Pancreas (tissue), 10 donors: ENCODE measurements at regions not wholly inside any gene's neighbourhood (a gene's known extent, or its start where the extent isn't known, plus 50 kb on each side); places are given as distances from the start of the nearest gene placed in this dataset.

Experiments
- ATAC-seq, 4 donors: fragments of 200-7000 bp; cut with Tn5 transposase; one replicate each; pipeline versions ENCODE4 v1.8.0 to v1.9.1; 2020; ENCODE audit warnings: mild to moderate bottlenecking in 4 of 4, moderate library complexity in 4 of 4
- DNase-seq, 6 donors: peaks; one replicate each; pipeline ENCODE4 v3.0.0-alpha.2; 2020
- FAIRE-seq: peaks from 2 replicates; lab custom pipeline; 2012; peaks lifted over from hg19 to GRCh38; lab: Jason Lieb, UNC
- H3K27ac ChIP-seq, 4 donors: fragments of 200-600 bp; sonication (generic); 1 replicate in 3 of 4; 2 replicates in 1 of 4; pipeline versions ENCODE4 v1.5.0 to v1.8.0; 2020
- H3K27me3 ChIP-seq, 4 donors: fragments of 200-600 bp; one replicate each; pipeline ENCODE4 v1.8.0; 2021
- H3K36me3 ChIP-seq, 3 donors: fragments of 200-600 bp; sonication (generic) in 1 of 3; one replicate each; pipeline versions ENCODE4 v1.5.0 to v1.8.0; 2020 to 2021
- H3K4me1 ChIP-seq, 3 donors: fragments of 200-600 bp; one replicate each; pipeline ENCODE4 v1.8.0; 2021
- H3K4me3 ChIP-seq, 4 donors: fragments of 200-600 bp; sonication (generic) in 2 of 4; one replicate each; pipeline versions ENCODE4 v1.5.0 to v1.8.0; 2020 to 2021
- H3K9me3 ChIP-seq, 4 donors: fragments of 200-600 bp; one replicate each; pipeline ENCODE4 v1.8.0; 2021
- CTCF ChIP-seq, 4 donors: fragments of 200-600 bp; sonication (generic) in 3 of 4; IDR thresholded peaks; one replicate each; pipeline versions ENCODE4 v1.5.0 to v1.8.0; 2021; ENCODE audit warnings: antibody characterized with exemption in 4 of 4
- WGBS, 2 donors: extraction: QIAGEN DNeasy Blood & Tissue Kit; methylation state at CpG; one replicate each; pipeline ENCODE4 v1.1.7; 2013; 5-methylcytosine and 5-hydroxymethylcytosine counted together
- intact Hi-C, 3 donors: fragments of 100-400 bp; cut with DNase I; formaldehyde crosslinking; loops; one replicate each; pipeline versions ENCODE4 v1.11.1 to v1.14.2; 2022
- donor health status: healthy with polysubstance abuse.
- donor health status: DM: no; HTN: no; CAD: no; lungs with moderate emphysema.
- donor health status: DM: no; HTN: no; CAD: no.
- donor health status: control.
- donor health status: control.
- donor health status: Bipolar disorder and iron deficiency.
- donor health status: DM: yes; HTN: yes; CAD: no.
- donor health status: DM: no; HTN: no; CAD: no.
- donor health status: DM: no; HTN: no; CAD: no.
- donor health status: DM: yes; HTN: yes; CAD: no.

GRCh38 chr18:41695441-41695840, 259.6 kb upstream of the PIK3C3 start:
- Histone ChIP-seq H3K4me1 (no peaks in the 10 kb centered on the region), H3K27me3 (no peaks in the 10 kb centered on the region), H3K36me3 (no peaks in the 10 kb centered on the region), H3K27ac (no peak overlapping the region), H3K4me3 (no peak overlapping the region), H3K9me3 (no peaks in the 10 kb centered on the region)
- DNase-seq, result no peak
- ATAC-seq, result no peak
- intact Hi-C loops, result no loop called here
- FAIRE-seq, result no peak
- TF ChIP-seq CTCF (IDR thresholded peaks at IDR 0.05), result no peak

- no peaks in the 10 kb centered on the region for H3K36me3 ChIP-seq
- H3K9me3 ChIP-seq, result no peaks in the 10 kb centered on the region
- WGBS, 2 donors, result 32 to 35% methylated on average over 1 of the region's 1 CpG
- no peak for ATAC-seq
- FAIRE-seq, result no peak
- H3K4me1 ChIP-seq, result no peaks in the 10 kb centered on the region
- DNase-seq, result no peak
- no peak overlapping the region for H3K27ac ChIP-seq
- no peaks in the 10 kb centered on the region for H3K27me3 ChIP-seq
- TF ChIP-seq CTCF (IDR thresholded peaks at IDR 0.05), result no peak
- H3K4me3 ChIP-seq, result no peak overlapping the region
- intact Hi-C loops, result no loop called here
Measured at GRCh38 chr18:41693008-41693407, 262.0 kb upstream of the PIK3C3 start.

GRCh38 chr18:41690332-41691127, 264.5 kb upstream of the PIK3C3 start:
- ATAC-seq, result no peak
- intact Hi-C loops, result no loop called here

GRCh38 chr18:41687138-41687537, 267.9 kb upstream of the PIK3C3 start:
- H3K4me1 ChIP-seq, result no peaks in the 10 kb centered on the region
- ATAC-seq (no peak), FAIRE-seq (no peak), DNase-seq (no peak)
- no peak overlapping the region for H3K27ac ChIP-seq
- no peaks in the 10 kb centered on the region for H3K27me3 ChIP-seq
- no peaks in the 10 kb centered on the region for H3K36me3 ChIP-seq
- no peak for TF ChIP-seq CTCF (IDR thresholded peaks at IDR 0.05)
- H3K9me3 ChIP-seq, result peaks cover 0 to 4% (median 0%) of the 10 kb centered on the region in 4 donors
- WGBS, 2 donors, result 60 to 76% methylated on average over 2 of the region's 2 CpGs
- intact Hi-C loops, result no loop called here
- H3K4me3 ChIP-seq, result no peak overlapping the region

More at GRCh38 chr18:41690332-41691127, 264.5 kb upstream of the PIK3C3 start:
- Histone ChIP-seq H3K27me3 (no peaks in the 10 kb centered on the region), H3K4me3 (no peak overlapping the region), H3K36me3 (no peaks in the 10 kb centered on the region), H3K4me1 (no peaks in the 10 kb centered on the region), H3K9me3 (no peaks in the 10 kb centered on the region), H3K27ac (no peak overlapping the region)
- 52 to 65% methylated on average over 4 of the region's 4 CpGs for WGBS, 2 donors
- FAIRE-seq, result no peak
- no peak for DNase-seq
- TF ChIP-seq CTCF (IDR thresholded peaks at IDR 0.05), result no peak

- FAIRE-seq (no peak), DNase-seq (no peak), ATAC-seq (no peak)
- Histone ChIP-seq H3K4me3 (no peak overlapping the region), H3K27ac (no peak overlapping the region), H3K9me3 (peaks cover 0 to 4% (median 0%) of the 10 kb centered on the region in 4 donors), H3K36me3 (no peaks in the 10 kb centered on the region), H3K4me1 (no peaks in the 10 kb centered on the region), H3K27me3 (no peaks in the 10 kb centered on the region)
- WGBS, 2 donors, result 70 to 80% methylated on average over 8 of the region's 8 CpGs
- no peak for TF ChIP-seq CTCF (IDR thresholded peaks at IDR 0.05)
- intact Hi-C loops, result no loop called here
Measured at GRCh38 chr18:41681138-41681880, 273.7 kb upstream of the PIK3C3 start.
